HUDEP-2 (cell line): ENCODE measurements at regions not wholly inside any gene's neighbourhood (a gene's known extent, or its start where the extent isn't known, plus 50 kb on each side); places are given as distances from the start of the nearest gene placed in this dataset.
A peak's percentile ranks its signal among the peaks of the same experiment; 100 is the strongest.
"Not testable (repeated sequence)": the region's sequence is repeated elsewhere in the genome, so short reads cannot be mapped to it uniquely, and the experiment has no call there.

Experiments used
- DNase-seq, 76 experiments: peaks; one replicate each; lab custom pipeline; 2025; ENCODE audit not compliant: unreplicated experiment in 76 of 76; lab: John Stamatoyannopoulos, UW

DNA sequence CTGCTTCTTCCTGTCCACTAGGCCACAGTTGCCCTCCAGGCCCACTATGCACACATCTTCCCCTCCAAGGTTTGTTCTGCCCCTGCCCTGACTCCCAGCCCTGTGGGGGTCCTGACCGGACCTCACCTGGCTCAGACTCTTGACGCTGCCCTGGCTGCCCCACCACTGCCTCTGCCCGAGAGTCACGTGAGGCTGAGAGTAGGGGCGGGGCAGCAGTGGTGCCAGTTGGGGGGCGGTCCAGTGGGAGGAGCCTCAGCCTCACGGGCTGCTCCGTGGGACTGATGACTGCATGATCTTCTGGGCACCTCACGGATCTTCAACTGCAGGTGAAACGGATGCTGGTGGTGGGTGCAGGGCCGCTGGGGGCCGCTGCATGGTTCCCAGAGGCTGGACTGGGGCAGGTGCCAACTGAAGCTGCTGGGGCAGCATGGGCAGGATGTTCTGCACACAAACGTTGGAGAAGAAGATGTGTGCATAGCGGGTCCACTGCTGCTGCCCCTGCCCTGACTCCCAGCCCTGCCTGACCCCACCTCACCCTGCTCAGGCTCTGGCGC is 77.6 kb downstream of the HHIPL2 start:
- DNase-seq: not testable (repeated sequence)

DNA sequence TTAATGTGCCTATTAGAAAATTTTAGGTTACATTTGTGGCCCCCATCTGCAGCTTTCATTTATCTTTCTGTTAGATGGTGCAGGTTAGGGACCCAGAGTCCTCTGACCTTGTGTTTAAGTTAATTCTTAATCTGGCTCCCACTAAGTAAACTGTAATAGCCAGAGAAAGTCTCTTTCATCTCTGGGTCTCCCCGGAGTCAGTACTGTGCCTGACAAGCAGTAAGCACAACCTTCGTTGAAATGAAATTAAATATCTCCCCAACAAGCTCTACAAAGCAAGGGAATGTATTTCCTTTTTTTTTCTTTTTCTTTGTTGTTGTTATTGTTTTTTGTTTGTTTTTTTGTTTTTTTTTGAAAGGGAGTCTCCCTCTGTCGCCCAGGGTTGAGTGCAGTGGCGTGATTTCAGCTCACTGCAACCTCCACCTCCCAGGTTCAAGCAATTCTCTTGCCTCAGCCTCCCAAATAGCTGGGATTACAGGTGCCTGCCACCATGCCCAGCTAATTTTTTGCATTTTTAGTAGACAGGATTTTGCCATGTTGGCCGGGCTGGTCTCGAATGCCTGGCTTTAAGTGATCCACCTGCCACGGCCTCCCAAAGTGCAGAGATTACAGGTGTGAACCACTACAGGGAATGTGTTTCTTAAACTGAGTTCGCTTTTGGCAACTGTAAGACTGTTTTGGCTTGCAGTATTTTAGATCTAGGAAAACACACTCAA is 81.6 kb downstream of the HHIPL2 start:
- DNase-seq: no peak

DNA sequence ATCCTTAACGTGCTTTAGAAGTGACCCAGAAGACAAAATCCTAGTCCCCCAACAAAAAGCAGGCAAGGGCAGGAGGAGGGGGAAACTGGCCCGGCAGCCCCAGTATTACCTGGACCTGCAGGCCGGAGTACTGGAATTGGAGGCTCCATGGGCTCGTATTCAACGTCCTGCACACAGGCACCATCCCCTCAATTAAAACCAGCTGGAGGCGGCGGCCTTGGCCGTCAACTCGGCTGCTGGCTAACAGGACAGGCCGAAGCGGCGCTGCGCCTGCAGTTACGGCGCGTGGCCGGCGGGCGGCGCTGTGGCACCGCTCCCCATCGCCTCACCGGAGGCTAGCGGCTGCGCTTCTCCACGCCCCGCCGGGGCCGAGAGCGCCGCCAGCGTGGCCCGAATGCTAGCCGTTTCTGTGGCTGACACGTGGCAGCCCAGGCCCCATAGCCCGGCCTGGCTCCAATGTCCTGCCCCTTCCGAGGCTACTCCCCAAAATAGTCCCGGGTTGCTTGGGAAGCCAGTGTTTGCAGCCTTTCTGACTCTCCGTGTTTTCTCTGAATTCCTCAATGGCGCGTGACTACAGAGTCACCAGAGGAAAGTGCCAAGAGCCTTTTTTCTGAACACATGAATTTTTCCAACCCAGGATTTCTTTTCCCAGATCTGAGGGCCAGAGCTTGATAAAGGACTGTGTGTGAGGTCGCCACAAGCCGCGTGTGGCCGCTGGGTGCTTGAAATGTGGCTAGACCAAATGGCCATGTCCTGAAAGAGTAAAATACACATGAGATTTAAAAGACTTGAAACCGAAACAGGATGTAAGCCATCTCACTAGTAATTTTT is 82.5 kb downstream of the HHIPL2 start:
- DNase-seq: peak in 75 of 76 experiments; percentile 38 to 96 (median 80)

DNA sequence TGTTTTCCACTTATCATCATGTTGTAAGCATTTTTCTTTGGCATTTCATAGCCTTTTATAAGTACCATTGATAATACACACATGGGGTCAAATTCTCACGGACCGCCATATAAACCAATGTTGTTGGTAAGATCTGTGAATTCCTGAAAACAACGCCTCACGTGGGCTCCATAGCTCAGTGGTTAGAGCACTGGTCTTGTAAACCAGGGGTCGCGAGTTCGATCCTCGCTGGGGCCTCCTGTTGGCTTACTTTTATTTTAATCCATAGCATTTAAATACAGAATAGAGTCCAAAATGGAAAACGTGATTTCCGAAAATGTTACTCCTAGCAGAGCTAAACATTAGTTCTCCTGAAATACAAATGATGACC is 83.1 kb downstream of the HHIPL2 start:
- peak in 71 of 76 experiments; percentile 11 to 82 (median 65) for DNase-seq

DNA sequence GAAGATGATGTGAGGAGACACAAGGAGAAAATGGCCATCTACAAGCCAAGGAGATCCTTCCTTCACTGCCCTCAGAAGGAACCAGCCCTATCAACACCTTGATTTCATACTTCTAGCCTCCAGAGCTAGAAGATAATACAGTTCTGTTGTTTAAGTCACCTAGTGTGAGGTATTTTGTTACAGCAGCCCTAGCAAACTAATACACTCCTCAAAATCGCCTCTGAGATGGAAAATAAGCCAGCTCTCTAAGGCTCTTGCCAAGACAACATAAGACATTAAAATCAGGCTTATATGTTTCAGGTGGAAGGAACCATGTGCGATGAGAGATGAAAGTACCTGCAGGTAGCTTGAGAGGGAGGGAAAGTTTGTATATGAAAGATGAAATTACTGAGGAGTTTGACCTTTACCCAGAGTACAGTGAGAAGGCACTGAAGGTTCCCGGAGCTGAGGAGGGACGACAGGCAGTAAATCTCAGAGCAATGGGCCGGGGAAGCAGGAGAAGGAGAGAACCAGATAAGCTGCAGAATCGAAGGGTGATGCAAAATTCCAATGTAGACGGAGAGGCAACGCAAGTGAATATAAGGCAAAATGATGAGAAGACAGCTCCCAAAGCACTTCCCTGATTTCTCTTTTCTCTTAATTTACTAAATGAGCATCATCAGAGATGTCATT is 84.7 kb downstream of the HHIPL2 start:
- DNase-seq: no peak

DNA sequence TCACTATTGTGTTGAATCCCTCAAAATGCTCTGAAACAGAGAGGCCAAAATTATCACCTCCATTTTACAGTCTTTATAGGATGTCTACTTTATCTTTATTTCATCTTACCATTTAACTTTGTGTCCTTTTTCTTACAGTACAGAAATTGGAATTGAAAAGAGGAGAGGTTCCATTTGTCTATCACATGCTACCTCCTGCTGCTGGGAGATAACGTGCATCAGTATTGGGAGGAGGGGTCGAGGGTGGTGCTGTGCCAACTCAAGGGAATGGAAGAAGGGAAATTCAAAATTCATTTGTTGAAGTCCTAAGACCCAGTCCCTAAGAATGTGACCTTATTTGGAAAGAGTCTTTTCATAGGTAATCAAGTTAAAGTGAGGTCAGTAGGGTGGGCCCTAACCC is 85.3 kb downstream of the HHIPL2 start:
- peak in 13 of 76 experiments; percentile 1 to 25 (median 7) for DNase-seq

DNA sequence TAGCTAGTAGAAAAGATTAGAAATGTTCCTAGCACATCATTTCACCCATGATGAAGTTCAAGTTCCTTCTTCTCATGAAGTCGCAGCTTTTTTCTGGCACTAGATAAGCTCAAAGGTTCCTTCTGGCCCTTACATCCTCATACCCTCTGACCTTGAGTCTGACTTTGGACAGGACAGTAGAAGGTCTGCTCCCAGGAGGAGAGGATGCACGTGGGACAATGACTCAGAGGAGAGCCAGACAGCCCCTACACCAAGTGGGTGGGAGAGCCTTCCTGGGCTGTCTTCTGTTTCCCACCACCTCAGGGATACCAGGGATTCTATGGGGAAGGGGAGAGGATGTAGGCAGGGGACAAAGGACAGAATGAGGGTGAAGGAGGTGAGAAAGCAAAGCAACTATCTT is 86.0 kb downstream of the HHIPL2 start:
- no peak for DNase-seq

DNA sequence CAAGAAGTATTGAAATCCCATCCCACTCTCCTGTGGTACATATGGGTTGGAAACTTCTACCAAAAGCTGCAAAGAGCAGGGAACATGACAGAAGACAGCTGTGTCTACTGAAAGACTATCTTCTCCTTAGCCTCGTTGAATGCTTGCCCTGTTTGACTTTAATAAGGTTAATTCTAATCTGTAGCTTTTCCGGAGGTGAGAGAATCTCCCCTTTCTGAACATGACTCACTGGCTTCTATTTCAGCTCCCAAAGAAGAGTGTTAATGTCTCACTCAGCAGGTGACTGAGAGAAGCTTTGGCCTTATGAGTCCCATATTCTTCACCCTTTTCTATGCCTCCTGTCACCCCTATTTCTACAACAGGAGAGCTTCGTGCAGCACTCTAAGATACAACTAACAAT is 88.3 kb downstream of the HHIPL2 start:
- DNase-seq: no peak

DNA sequence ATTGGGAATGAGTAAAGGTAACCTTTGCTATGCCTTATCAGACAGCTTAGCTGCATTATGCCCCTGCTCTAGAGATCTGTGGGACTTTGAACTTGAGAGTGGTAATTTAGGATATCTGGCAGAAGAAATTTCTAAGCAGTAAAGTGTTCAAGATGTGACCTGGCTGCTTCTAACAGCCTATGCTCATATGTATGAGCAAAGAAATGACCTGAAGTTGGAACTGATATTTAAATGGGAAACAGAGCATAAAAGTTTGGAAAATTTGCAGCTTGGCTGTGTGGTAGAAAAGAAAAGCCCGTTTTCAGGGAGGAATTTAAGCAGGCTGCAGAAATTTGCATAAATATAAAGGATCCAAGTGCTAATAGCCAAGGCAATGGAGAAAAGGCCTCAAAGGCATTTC is 90.4 kb downstream of the HHIPL2 start:
- no peak for DNase-seq

DNA sequence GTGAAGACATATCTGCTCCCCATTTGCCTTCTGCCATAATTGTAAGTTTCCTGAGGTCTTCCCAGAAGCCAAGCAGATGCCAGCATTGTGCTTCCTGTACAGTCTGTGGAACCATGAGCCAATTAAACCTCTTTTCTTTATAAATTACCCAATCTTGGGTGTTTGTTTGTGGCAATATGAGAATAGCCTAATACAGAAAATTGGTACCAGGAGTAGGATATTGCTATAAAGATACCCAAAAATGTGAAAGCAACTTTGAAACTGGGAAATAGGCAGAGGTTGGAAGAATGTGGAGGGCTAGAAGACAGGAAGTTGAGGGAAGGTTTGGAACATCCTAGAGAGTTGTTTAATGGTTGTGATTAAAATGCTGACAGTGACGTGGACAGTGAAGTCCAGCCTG is 90.8 kb downstream of the HHIPL2 start:
- DNase-seq: no peak

DNA sequence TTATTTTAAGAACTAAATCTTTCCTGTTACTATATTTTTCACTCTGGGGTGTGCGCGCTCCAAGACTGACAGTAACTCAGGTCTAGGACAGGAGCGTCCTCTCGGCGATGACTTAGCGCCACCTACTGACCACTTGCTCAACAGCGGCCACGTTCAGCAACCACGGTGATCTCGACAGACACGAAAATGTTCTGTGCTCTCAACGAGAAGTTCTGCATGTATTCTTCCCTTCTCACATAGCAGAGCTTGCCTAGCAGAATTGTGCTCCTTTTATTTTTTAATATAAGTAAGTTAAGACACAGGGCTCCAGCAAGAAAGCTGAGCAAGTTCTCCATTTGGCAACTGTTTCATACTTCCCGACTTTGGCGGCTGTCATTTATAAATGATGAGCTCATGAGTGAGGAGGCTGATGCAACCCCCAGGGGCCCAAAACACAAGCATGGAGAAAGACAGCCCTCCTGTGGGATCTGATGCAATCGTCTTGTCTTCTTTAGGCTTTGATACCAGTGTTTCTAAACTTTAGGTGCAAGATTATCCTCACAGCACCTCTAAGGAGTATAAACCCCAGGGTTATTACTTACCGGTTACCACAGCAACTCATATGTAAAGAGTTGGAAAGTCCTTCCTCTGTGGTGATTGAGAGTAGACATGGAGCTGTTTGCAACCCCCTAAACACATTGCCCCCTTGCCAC is 92.6 kb downstream of the HHIPL2 start:
- DNase-seq: peak in 66 of 76 experiments; percentile 1 to 76 (median 46)

DNA sequence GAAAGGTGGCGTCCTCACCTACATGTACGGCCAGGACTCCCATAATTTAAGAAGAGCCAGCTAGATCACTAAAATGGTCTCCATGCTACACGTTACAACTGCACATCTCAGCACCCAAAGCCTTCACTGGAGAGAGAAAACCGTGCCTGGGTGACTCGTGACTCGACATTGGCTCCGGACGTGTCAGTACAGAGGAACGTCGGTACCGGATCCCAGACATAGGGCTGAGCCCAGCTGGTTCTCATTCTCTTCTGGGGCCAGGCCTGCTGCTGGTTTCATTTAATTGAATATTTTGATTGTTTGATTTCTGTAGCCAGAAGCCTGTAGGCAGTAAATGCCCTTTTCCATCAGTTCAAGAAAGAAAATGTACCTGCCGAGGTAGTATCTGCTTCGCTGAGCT is 93.1 kb downstream of the HHIPL2 start:
- no peak for DNase-seq

DNA sequence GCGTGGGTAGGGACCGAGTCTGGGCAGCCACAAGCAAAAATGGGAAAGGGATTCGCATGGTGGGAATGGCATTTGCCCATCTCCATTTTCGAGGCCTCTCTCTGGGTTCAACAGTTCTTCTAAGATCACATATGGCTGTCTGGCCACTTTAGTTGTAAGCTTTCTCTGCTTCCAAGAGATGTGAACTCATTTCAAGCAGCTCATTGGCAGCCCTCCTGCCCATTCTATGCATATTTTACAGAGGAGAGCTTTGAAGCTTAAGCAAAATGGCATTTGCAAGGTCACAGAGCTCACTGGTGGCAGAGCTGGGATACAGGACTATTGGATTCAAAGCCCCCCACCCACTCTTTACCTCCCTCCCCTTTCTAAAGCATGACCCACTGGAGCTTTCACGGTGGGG is 93.7 kb downstream of the HHIPL2 start:
- DNase-seq: no peak

DNA sequence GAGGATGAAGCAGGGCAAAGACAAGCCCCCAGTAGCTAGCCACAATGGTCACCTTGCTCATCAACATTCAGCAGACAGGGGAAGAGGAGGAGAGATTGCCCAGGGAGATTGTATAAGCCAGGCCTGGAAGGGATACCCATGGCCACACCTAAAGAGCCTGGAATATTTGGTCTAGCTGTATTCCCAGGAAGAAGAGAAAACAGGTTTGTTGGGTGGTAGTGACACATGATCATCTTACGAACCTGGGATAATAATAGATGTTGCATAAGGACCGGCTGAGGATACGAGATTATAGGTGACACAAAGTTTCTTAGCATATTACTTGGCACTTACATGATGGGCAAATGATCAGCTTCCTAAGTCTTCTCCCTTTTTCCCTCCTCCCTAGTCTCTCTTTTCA is 95.9 kb downstream of the HHIPL2 start:
- no peak for DNase-seq

DNA sequence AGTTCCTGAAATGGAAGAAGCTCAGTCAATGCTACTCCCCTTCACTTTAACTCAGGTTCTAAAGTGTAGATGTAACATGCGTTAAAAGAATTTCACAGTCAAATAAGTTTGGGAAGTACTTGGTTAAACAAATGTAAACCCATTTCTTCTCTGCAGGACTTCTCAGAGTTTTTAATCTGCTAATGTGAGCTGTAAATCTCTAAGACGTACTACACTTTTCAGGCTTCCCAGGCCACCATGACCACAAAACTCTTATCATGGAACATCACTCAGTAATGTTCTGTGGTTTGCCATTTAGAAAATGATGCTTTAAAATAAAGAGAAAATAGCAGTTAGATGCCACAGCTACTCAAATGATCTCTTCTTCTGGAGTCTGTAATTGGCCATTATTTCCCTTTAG is 104.3 kb downstream of the HHIPL2 start:
- no peak for DNase-seq

DNA sequence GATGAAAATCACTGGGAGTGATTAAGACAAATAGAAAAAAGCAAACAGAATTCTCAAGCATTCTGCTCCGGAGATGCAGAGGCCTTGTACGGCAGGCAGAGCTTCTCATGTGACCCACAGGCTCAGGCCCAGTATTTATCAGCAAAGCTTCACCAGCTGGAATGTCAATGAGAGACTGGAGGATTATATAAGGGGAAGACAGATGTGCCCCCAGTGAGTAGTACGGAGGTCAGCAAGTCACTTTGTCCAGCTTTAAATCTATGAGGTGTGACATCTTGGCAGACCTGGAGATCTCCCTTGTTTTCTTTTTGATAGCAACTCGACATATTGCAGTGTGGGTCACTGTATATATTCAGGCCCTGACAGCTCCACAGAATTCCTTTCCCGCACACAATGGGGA is 106.8 kb downstream of the HHIPL2 start:
- DNase-seq: no peak

DNA sequence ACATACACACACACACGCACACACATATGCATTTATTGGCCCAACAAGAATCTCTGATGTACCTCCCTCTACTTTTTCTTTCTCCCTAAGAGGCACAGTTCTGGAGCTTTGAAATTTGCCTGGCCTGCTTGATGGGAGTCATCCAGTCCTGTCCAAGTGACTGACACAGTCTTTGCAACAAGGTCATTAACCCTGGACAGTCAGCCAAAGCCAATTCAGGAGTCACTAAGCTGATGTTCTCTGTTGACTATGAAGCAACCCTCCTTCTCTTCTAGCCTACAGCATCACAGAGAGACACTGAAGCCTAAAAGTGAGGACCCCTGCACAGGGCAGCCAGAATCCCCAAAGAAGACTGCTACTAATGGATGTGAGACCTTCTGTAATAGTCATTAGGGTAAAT is 123.1 kb downstream of the HHIPL2 start:
- no peak for DNase-seq

DNA sequence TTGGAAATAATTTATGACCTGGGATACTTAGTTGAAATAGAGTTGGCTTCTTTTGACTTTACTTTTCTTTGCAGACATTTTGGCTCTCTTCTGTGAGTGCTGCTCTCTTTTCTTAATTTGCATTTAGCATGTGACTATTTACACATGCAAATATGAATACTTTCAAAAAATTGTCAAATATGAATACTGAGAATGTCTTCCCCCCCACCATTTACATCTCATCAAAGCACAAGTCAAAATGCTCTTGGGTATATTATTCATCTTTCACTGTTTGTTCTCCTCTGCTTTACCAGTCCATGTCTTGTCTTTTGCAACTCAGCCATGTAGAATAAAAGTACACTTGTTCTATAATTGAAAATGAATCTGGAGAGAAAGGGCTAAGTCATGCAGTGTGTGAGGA is 126.5 kb downstream of the HHIPL2 start:
- no peak for DNase-seq

DNA sequence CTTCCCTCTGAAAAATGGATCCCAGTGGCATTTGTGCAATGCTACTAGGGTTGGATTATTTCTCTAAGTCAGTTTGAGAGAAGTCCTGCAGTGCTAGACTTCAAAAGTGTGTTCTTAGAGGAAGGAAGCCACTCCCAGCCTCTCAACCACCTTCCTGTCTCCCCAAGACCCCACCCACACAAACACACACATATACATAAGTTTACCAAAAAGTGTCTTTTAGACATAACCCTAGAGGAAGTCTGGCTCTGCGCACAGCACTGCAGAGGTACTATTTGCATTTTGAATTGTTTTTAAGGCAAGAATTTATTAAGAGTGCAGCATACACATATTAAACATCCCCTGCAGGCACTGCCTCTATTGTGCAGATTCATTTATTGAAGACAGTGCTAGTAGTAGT is 127.3 kb downstream of the HHIPL2 start:
- DNase-seq: no peak

DNA sequence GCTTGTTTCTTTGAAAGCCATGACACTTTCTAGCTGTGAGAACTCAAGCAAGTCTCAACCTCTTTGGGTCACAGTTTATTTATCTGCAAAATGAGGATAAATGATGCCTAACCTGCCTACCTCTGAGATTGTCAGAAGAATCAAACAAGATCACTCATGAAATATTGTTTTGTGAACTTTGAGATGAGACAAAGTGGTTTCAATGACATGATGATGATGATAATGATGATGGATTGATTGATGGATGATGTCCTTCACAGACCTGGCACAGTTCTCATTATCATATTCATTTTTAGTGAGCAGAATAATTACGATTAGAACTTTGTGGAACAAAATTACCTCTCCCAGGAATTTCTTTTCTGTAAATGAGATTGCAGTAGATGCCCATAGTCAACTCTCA is 129.2 kb downstream of the HHIPL2 start:
- DNase-seq: no peak

DNA sequence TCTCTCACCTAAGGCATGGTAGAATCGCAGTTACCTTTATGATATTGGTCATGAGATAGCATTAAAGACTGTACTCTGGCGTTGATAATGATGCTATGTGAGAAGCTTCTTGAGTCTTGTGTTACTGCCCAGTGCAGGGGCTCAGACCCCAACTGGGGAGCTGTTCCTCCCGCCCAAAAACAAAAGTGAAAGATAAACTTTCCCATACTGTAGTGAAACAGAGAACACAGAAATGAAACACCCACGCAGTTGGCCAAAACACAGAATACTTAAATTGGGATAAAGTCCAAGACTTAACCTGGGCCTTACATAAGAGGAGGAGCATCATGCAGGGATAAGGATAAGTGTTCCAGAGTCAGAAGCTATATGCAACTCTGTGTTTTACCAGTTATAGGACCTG is 130.6 kb downstream of the HHIPL2 start:
- no peak for DNase-seq
